Hypothalamus (tissue), 51 donors: ENCODE measurements at regions not wholly inside any gene's neighbourhood (a gene's known extent, or its start where the extent isn't known, plus 50 kb on each side); places are given as distances from the start of the nearest gene placed in this dataset.
"Not testable (repeated sequence)": the region's sequence is repeated elsewhere in the genome, so short reads cannot be mapped to it uniquely, and the experiment has no call there.

Experiments
- DNase-seq, 51 donors: peaks; one replicate each; lab custom pipeline; 2025; lab: John Stamatoyannopoulos, UW

DNA sequence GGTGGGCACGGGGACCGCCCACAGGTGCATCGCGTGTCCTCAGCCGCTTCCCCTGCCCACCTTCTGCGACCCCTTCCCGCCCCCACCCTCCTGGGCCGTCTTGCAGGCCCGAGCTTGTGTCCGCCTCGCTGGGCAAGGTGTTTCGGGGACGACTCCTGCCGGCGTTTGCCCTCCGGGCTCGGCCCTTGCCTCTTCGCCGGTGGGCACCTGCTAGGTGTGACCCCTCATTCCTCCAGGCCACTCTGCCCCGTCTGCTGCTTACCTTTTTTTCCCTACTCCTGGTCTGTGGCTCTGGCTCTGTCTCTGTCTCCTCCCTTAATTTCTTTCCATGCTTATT is 219.7 kb downstream of the RTP5 start:
- not testable (repeated sequence) for DNase-seq

DNA sequence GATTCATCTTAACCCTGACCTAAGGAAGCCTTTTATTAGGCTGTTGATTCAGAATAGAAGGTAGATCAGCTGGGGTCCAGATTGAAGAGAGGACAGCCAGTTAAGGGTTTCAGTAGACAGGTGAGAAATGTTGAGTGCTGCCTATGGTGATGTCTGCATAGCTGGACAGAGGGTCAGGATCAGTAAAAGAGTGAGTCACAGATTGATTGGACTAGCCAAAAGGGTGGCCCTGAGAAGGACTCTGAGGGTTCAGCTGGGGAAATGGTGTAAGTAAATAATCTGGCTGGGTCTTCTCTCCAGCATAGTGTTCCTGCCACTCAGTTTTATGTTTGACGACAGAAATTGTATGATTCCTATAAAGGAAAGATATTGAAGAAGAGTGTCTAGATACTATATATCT is 227.7 kb downstream of the RTP5 start:
- not testable (repeated sequence) for DNase-seq

GRCh38 chr2:242098034-242098433 is 228.5 kb downstream of the RTP5 start:
- DNase-seq, result no peak

DNA sequence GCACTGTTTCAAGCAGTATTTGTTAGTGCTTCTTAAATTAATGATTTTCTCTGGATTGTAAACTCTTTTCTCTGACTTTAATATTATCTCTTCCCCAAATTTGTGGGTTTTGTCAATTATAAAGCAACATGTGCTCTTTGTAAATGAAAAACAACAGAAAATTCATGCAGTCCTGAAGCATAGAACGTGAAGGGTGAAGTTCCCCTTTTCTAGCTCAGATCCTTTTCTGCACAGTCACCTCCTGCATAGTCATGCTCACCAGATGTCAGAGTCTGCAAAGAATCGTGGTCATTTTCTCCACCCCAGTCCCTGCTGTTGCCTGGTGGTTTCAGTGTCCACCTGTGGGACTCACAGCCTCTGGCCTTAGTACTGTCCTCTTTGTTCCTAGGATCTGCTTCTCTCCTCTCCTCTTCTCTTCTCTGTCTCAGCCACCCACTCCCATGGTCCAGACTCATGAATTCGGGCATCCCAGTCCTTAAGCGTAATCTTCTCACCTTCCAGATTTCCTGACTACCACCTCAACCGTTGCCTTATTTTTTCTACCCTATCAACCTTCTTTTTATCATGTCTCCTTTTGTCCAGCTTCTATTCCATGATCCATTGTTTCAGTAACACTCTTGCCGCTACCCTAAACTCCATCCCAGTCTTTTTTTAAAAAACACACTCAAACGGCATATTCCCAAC is 229.1 kb downstream of the RTP5 start:
- DNase-seq, result no peak

- DNase-seq, result not testable (repeated sequence)
Observed at GRCh38 chr2:242103093-242103492, 233.6 kb downstream of the RTP5 start.

DNA sequence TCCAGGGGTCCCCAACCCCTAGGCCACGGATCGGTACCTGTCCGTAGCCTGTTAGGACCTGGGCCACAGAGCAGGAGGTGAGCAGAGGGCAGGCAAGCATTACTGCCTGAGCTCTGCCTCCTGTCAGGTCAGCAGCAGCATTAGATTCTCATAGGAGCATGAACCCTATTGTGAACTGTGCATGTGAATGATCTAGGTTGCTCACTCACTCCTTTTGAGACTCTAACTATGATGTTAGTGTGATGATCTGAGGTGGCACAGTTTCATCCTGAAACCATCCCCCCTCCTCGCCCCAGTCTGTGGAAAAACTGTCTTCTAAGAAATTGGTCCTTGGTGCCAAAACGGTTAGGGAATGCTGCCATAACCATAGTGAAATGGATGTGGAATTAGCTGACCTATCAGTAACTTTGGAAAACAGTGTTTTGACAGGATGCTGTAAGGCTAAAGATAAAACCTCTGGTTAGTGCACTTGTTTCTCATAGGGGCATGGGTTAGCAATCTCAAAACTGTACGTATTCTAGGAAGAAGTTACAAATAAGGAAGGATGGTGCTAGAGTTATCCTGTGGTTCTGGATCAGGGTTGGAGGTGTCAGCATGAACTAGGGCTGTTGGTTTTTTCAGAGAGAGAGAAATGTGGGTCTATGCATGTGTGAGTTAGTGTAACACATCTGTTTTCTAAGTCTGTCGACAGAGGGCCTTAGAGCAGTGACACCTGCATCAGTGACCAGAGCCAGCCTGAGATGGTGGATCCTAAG is 234.8 kb downstream of the RTP5 start:
- DNase-seq, result not testable (repeated sequence)

DNA sequence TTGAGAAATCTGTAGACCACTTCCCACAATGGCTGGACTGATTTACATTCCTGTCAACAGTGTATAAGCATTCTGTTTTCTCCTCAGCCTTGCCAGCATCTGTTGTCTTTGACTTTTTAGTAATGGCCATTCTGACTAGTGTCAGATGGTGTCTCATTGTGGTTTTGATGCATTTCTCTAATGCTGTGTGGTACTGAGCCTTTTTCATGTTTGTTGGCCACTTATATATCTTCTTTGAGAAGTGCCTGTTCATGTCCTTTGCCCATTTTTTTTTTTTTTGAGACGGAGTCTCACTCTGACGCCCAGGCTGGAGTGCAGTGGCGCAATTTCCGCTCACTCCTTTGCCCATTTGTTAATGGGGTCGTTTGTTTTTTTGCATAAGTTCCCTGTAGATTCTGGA is 237.5 kb downstream of the RTP5 start:
- DNase-seq, result not testable (repeated sequence)

GRCh38 chr2:242108797-242109500 is 239.4 kb downstream of the RTP5 start:
- DNase-seq, result not testable (repeated sequence)

- DNase-seq, result not testable (repeated sequence)
Observed at GRCh38 chr2:242109819-242110218, 240.3 kb downstream of the RTP5 start.

DNA sequence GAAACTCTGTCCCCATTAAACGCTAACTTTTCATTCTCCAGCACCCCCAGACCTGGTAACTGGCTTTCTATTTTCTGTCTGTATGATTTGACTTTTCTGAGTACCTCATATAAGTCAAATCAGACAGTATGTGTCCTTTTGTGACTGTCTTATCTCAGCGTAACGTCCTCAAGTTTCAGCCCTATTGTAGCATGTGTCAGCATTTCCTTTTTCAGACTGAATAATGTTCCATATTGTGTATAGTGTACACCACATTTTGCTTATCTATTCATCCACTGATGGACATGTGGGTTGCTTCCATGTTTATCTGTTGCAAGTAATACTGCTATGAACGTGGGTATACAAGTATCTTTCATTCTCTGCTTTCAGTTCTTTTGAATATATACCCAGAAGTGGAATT is 242.4 kb downstream of the RTP5 start:
- not testable (repeated sequence) for DNase-seq

GRCh38 chr2:242113492-242113891 is 244.0 kb downstream of the RTP5 start:
- DNase-seq, result not testable (repeated sequence)

GRCh38 chr2:242116676-242117075 is 247.1 kb downstream of the RTP5 start:
- not testable (repeated sequence) for DNase-seq

- DNase-seq, result not testable (repeated sequence)
Observed at GRCh38 chr2:242117305-242117704, 247.8 kb downstream of the RTP5 start.

- not testable (repeated sequence) for DNase-seq
Observed at GRCh38 chr2:242119682-242120081, 250.2 kb downstream of the RTP5 start.

DNA sequence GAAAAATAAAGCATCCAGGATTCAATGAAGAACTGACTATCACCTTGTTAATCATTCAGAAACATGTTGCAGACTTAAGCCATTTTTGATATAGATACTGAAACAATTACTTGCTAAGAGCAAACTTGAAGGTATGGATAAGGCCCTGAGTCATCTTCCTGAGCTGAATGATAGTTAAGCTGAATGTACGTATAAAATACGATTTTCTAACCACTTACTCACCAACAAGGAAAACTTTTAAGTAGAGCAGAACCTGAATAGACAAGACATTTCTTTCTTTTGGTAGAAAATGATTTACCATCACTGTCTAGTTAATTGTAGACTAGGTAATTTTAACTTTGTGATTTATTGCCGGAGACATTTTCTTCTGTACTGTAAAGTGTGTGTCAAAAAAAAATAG is 261.2 kb downstream of the RTP5 start:
- not testable (repeated sequence) for DNase-seq

GRCh38 chr2:242159921-242160320 is 290.4 kb downstream of the RTP5 start:
- DNase-seq, result not testable (repeated sequence)

GRCh38 chr2:242165115-242165514 is 295.6 kb downstream of the RTP5 start:
- not testable (repeated sequence) for DNase-seq

- DNase-seq, result not testable (repeated sequence)
Observed at GRCh38 chr2:242171290-242171689, 301.8 kb downstream of the RTP5 start.
